Lower lobe of right lung (tissue), 2 donors: ENCODE measurements at regions not wholly inside any gene's neighbourhood (a gene's known extent, or its start where the extent isn't known, plus 50 kb on each side); places are given as distances from the start of the nearest gene placed in this dataset.

ENCODE experiments used
- ATAC-seq, 2 donors: fragments of 200-7000 bp; cut with Tn5 transposase; one replicate each; pipeline ENCODE4 v1.9.1; 2020 to 2022; ENCODE audit warnings: mild to moderate bottlenecking in 2 of 2, moderate library complexity in 2 of 2
- DNase-seq: peaks from one replicate; pipeline ENCODE4 v3.0.0-alpha.2; 2020
- H3K27ac ChIP-seq: fragments of 200-600 bp; one replicate; pipeline ENCODE4 v1.8.0; 2022
- H3K27me3 ChIP-seq: fragments of 200-600 bp; one replicate; pipeline ENCODE4 v1.8.0; 2022; ENCODE audit warnings: low read depth
- H3K36me3 ChIP-seq: fragments of 200-600 bp; one replicate; pipeline ENCODE4 v1.8.0; 2022; ENCODE audit warnings: mild to moderate bottlenecking
- H3K4me1 ChIP-seq: fragments of 200-600 bp; one replicate; pipeline ENCODE4 v1.8.0; 2022
- H3K4me3 ChIP-seq: fragments of 200-600 bp; one replicate; pipeline ENCODE4 v1.8.0; 2022; ENCODE audit warnings: mild to moderate bottlenecking
- H3K9me3 ChIP-seq: fragments of 200-600 bp; one replicate; pipeline ENCODE4 v1.8.0; 2022
- CTCF ChIP-seq: fragments of 200-600 bp; IDR thresholded peaks from one replicate; pipeline ENCODE4 v1.8.0; 2022; ENCODE audit warnings: antibody characterized with exemption, mild to moderate bottlenecking
- intact Hi-C: fragments of 100-400 bp; cut with DNase I; formaldehyde crosslinking; loops from one replicate; pipeline ENCODE4 v1.11.0; 2022
- donor health status: DM: no; HTN: yes; CAD: no; lungs with severe emphysema.

- no peak for DNase-seq
- H3K4me1 ChIP-seq, result no peaks in the 10 kb centered on the region
- H3K4me3 ChIP-seq, result no peak overlapping the region
- TF ChIP-seq CTCF, result no peak
- no peaks in the 10 kb centered on the region for H3K9me3 ChIP-seq
- no peak for ATAC-seq
- no peaks in the 10 kb centered on the region for H3K27me3 ChIP-seq
- no peaks in the 10 kb centered on the region for H3K36me3 ChIP-seq
- H3K27ac ChIP-seq, result no peak overlapping the region
- intact Hi-C loops, result no loop called here
Observed at GRCh38 chr16:76970745-76971099, 220.3 kb upstream of the MON1B start.

DNA sequence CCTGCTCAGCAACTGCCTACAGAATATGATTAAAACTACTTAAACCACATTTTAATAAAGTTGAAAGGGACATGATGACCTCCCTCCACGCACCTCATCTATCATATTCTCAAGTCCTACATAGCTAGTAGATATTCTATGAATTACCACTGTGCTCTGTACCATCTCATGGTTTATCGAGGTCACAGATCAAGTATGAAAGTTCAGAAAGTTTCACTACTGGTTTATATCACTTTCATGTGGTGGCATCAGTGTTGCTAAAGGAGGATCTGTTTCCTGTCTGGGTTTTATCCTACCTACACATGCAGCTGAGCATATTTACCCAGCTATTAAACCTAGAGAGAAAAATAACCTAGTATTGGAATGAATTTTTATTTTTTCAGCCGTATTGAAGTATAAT is 214.9 kb upstream of the MON1B start:
- DNase-seq, result no peak
- H3K9me3 ChIP-seq, result no peaks in the 10 kb centered on the region
- ATAC-seq, result no peak
- no peaks in the 10 kb centered on the region for H3K27me3 ChIP-seq
- no peaks in the 10 kb centered on the region for H3K36me3 ChIP-seq
- no peaks in the 10 kb centered on the region for H3K4me1 ChIP-seq
- H3K4me3 ChIP-seq, result no peak overlapping the region
- intact Hi-C loops, result no loop called here
- H3K27ac ChIP-seq, result no peak overlapping the region
- no peak for TF ChIP-seq CTCF

DNA sequence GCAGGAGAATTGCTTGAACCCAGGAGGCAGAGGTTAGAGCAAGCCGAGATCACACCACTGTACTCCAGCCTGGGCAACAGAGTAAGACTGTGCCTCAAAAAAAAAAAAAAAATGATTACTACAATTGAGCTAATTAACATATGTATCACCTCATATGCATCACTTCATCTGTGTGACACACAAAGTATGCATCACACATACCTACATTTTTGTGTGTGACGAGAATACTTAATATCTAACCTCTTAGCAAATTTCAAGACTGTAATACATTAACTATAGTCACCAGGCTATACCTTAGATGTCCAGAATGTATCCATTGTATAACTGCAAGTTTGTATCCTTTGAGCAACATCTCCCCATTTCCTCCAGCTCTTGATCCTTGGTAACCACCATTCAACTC is 214.2 kb upstream of the MON1B start:
- DNase-seq (no peak), ATAC-seq (no peak)
- Histone ChIP-seq H3K4me3 (no peak overlapping the region), H3K4me1 (no peaks in the 10 kb centered on the region), H3K36me3 (no peaks in the 10 kb centered on the region), H3K27ac (no peak overlapping the region), H3K9me3 (no peaks in the 10 kb centered on the region), H3K27me3 (no peaks in the 10 kb centered on the region)
- no peak for TF ChIP-seq CTCF
- intact Hi-C loops, result no loop called here

- no peak for ATAC-seq
- Histone ChIP-seq H3K4me1 (no peaks in the 10 kb centered on the region), H3K27me3 (no peaks in the 10 kb centered on the region), H3K4me3 (no peak overlapping the region), H3K9me3 (no peaks in the 10 kb centered on the region), H3K27ac (no peak overlapping the region), H3K36me3 (no peaks in the 10 kb centered on the region)
- DNase-seq, result no peak
- intact Hi-C loops, result no loop called here
- TF ChIP-seq CTCF, result no peak
Observed at GRCh38 chr16:76984196-76984595, 206.8 kb upstream of the MON1B start.

- no peak for DNase-seq
- ATAC-seq, result no peak
- H3K27ac ChIP-seq, result no peak overlapping the region
- H3K4me1 ChIP-seq, result no peaks in the 10 kb centered on the region
- TF ChIP-seq CTCF, result no peak
- H3K9me3 ChIP-seq, result no peaks in the 10 kb centered on the region
- H3K27me3 ChIP-seq, result no peaks in the 10 kb centered on the region
- intact Hi-C loops, result no loop called here
- no peaks in the 10 kb centered on the region for H3K36me3 ChIP-seq
- H3K4me3 ChIP-seq, result no peak overlapping the region
Observed at GRCh38 chr16:76985392-76986045, 205.5 kb upstream of the MON1B start.

GRCh38 chr16:76988526-76988925 is 202.5 kb upstream of the MON1B start:
- Histone ChIP-seq H3K9me3 (no peaks in the 10 kb centered on the region), H3K36me3 (no peaks in the 10 kb centered on the region), H3K4me3 (no peak overlapping the region), H3K4me1 (no peaks in the 10 kb centered on the region), H3K27ac (no peak overlapping the region), H3K27me3 (no peaks in the 10 kb centered on the region)
- no peak for TF ChIP-seq CTCF
- intact Hi-C loops, result no loop called here
- no peak for ATAC-seq
- no peak for DNase-seq
